ENCODE measurements at regions not wholly inside any gene's neighbourhood (a gene's known extent, or its start where the extent isn't known, plus 50 kb on each side); places are given as distances from the start of the nearest gene placed in this dataset.

- DNase-seq = no peak
These were observed 240.3 kb upstream of the PLEKHG7 start for GRCh38 chr12:92462527-92462926.

- DNase-seq = no peak
These were observed 240.7 kb upstream of the PLEKHG7 start for GRCh38 chr12:92462049-92462448.

- DNase-seq = no peak
These were observed 242.9 kb upstream of the PLEKHG7 start for GRCh38 chr12:92459850-92460249.

- DNase-seq = no peak
These were observed 243.8 kb upstream of the PLEKHG7 start for GRCh38 chr12:92458996-92459395.

GRCh38 chr12:92457458-92458180 is 245.2 kb upstream of the PLEKHG7 start:
- DNase-seq = no peak

- no peak for DNase-seq
These were observed 250.0 kb upstream of the PLEKHG7 start for GRCh38 chr12:92452763-92453162.

GRCh38 chr12:92446083-92446460 is 256.7 kb upstream of the PLEKHG7 start:
- DNase-seq = no peak

GRCh38 chr12:92445253-92446082 is 257.3 kb upstream of the PLEKHG7 start:
- DNase-seq = no peak

- no peak for DNase-seq
These were observed 258.0 kb upstream of the PLEKHG7 start for GRCh38 chr12:92444763-92445162.

- no peak for DNase-seq
These were observed 260.0 kb upstream of the PLEKHG7 start for GRCh38 chr12:92442782-92443181.

- no peak for DNase-seq
These were observed 262.7 kb upstream of the PLEKHG7 start for GRCh38 chr12:92440072-92440471.

GRCh38 chr12:92439420-92439805 is 263.4 kb upstream of the PLEKHG7 start:
- DNase-seq = no peak

GRCh38 chr12:92438641-92439419 is 264.0 kb upstream of the PLEKHG7 start:
- DNase-seq = no peak

GRCh38 chr12:92437452-92437851 is 265.3 kb upstream of the PLEKHG7 start:
- DNase-seq = no peak

- DNase-seq = no peak
These were observed 265.9 kb upstream of the PLEKHG7 start for GRCh38 chr12:92436856-92437255.

- DNase-seq = no peak
These were observed 268.2 kb upstream of the PLEKHG7 start for GRCh38 chr12:92434607-92435025.

- no peak for DNase-seq
These were observed 269.9 kb upstream of the PLEKHG7 start for GRCh38 chr12:92432724-92433441.

- DNase-seq = no peak
These were observed 271.6 kb upstream of the PLEKHG7 start for GRCh38 chr12:92431146-92431545.

- no peak for DNase-seq
These were observed 276.5 kb upstream of the PLEKHG7 start for GRCh38 chr12:92426332-92426731.

- no peak for DNase-seq
These were observed 277.6 kb upstream of the PLEKHG7 start for GRCh38 chr12:92425165-92425564.

- DNase-seq = no peak
These were observed 278.5 kb upstream of the PLEKHG7 start for GRCh38 chr12:92424338-92424737.

GRCh38 chr12:92421701-92422100 is 276.1 kb upstream of the BTG1 start:
- DNase-seq = no peak

Data from left kidney (tissue), 1 donor.